Panc1 (cell line): ENCODE measurements at regions not wholly inside any gene's neighbourhood (a gene's known extent, or its start where the extent isn't known, plus 50 kb on each side); places are given as distances from the start of the nearest gene placed in this dataset.
"Not testable (repeated sequence)": the region's sequence is repeated elsewhere in the genome, so short reads cannot be mapped to it uniquely, and the experiment has no call there.

ENCODE experiments used
- ATAC-seq: fragments of 200-7000 bp; cut with Tn5 transposase; 2 replicates; pipeline ENCODE4 v1.9.1; 2020; ENCODE audit warnings: mild to moderate bottlenecking, moderate library complexity
- BruUV-seq: library from RNA; stranded (reverse); fragments of 400-500 nt; replicated peaks from 2 replicates; lab custom pipeline; 2021; lab: Mats Ljungman, UMichigan
- CTCF ChIA-PET: fragments of 300-600 bp; sonication (Branson Sonifier 250); formaldehyde crosslinking; loops from one replicate; lab custom pipeline; 2022; ENCODE audit warnings: antibody characterized with exemption; lab: Charles Lee
- POLR2A ChIA-PET: fragments of 300-600 bp; sonication (Branson Sonifier 250); formaldehyde crosslinking; loops from one replicate; lab custom pipeline; 2022; ENCODE audit warnings: antibody characterized with exemption; lab: Charles Lee
- DNase-seq: peaks from one replicate; pipeline ENCODE4 v3.0.0-alpha.2; 2010; ENCODE audit warnings: low read depth, low spot score
- H3K27ac ChIP-seq: 2 replicates; pipeline ENCODE4 v1.5.1; 2011; ENCODE audit warnings: mild to moderate bottlenecking, low read length, inconsistent platforms
- H3K27me3 ChIP-seq: fragments of 200-500 bp; sonication (Bioruptor generic); 2 replicates; pipeline ENCODE4 v1.6.0; 2014; ENCODE audit warnings: low read length, inconsistent platforms; ENCODE audit not compliant: control insufficient read depth, insufficient read depth
- H3K36me3 ChIP-seq: fragments of 200-500 bp; sonication (Bioruptor generic); 2 replicates; pipeline ENCODE4 v1.5.1; 2014; ENCODE audit warnings: inconsistent platforms, mild to moderate bottlenecking, low read length, moderate library complexity; ENCODE audit not compliant: control insufficient read depth, insufficient read depth
- H3K4me1 ChIP-seq: 2 replicates; pipeline ENCODE4 v1.5.1; 2011; ENCODE audit warnings: inconsistent platforms, mild to moderate bottlenecking, low read length, moderate library complexity; ENCODE audit not compliant: control insufficient read depth, insufficient read depth
- H3K4me3 ChIP-seq, 2 experiments: 2 replicates each; pipeline ENCODE4 v1.5.1; 2011 to 2012; ENCODE audit warnings: low read depth in 2 of 2, low read length in 2 of 2, mild to moderate bottlenecking in 2 of 2, inconsistent platforms in 1 of 2, moderate library complexity in 1 of 2
- H3K9me3 ChIP-seq: fragments of 200-500 bp; sonication (Bioruptor generic); 2 replicates; pipeline ENCODE4 v1.5.1; 2014; ENCODE audit warnings: low read depth, mild to moderate bottlenecking, inconsistent platforms, low read length, moderate library complexity; ENCODE audit not compliant: control insufficient read depth, insufficient read depth
- POLR2AphosphoS5 ChIP-seq: IDR thresholded peaks from 2 replicates; pipeline ENCODE4 v1.6.1; 2012; ENCODE audit warnings: mild to moderate bottlenecking, low read depth, low read length, moderate library complexity
- SIN3A ChIP-seq: IDR thresholded peaks from 2 replicates; pipeline ENCODE4 v1.6.1; 2012; ENCODE audit warnings: low read depth, mild to moderate bottlenecking, low read length, moderate library complexity, borderline replicate concordance; ENCODE audit not compliant: insufficient read depth
- TCF7L2 ChIP-seq: IDR thresholded peaks from 2 replicates; pipeline ENCODE4 v1.6.1; 2011; ENCODE audit warnings: mild to moderate bottlenecking, low read depth, low read length, inconsistent platforms
- in situ Hi-C: cut with HindIII; loops from 2 replicates; pipeline ENCODE4 v1.10.0; 2016; ENCODE audit warnings: low sequenced_read_pairs, low pct_unique_long_range_greater_than_20kb
- intact Hi-C: fragments of 100-400 bp; cut with micrococcal nuclease; formaldehyde crosslinking; loops from one replicate; pipeline ENCODE4 v1.10.0; 2022; ENCODE audit not compliant: unreplicated experiment
- TF ChIP-seq, protein P1 (sequence below): fragments of 450-650 bp; IDR thresholded peaks from 2 replicates; pipeline ENCODE4 v1.5.1; 2017; ENCODE audit warnings: mild to moderate bottlenecking

DNA sequence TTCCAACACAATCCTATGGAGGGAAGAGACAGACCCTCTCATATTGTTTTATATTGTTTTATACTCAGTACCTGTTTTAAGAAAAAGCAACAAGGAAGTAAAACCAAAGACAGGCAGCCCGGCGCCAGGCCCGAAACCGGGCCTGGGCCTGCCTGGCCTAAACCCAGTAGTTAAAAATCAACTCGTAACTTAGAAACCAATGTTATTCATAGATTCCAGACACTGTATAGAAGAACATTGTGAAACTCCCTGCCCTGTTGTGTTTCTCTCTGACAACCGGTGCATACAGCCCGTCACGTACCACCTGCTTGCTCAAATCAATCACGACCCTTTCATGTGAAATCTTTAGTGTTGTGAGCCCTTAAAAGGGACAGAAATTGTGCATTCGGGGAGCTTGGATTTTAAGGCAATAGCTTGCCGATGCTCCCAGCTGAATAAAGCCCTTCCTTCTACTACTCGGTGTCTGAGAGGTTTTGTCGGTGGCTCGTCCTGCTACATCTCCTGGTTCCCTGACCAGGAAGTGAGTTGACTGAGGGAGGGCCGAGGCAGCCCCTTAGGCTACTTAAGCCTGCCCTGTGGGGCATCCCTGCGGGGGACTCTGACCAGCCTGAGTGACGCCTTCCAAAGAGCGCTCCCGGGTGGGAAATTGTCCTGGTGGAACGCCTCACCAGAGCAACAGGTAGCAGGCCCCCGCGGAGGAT, 83.5 kb upstream of the ADGRA3 start:
- H3K4me3 ChIP-seq, BruUV-seq, in situ Hi-C loops: not testable (repeated sequence)

DNA sequence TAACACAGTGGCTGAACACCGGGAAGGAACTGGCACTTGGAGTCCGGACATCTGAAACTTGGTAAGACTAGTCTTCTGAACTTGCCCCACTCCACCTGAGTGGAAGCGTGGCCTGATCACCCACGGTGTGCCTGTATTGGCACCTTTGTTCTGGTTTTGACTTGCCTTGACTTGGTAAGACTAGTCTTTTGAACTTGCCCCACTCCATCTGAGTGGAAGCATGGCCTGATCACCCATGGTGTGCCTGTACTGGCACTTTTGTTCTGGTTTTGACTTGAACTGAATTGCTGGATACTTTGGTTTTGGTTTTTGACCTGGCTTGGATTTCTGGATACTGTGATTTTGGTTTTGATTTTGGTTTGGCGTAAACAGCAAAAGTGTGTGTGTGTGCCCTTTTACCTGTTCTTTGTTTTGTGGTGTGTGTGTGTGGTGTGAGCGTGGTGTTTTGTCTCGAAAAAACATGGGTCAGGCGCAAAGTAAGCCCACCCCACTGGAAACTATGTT, 84.1 kb upstream of the ADGRA3 start:
- DNase-seq, in situ Hi-C loops, intact Hi-C loops, H3K27ac ChIP-seq, H3K4me3 ChIP-seq, H3K4me1 ChIP-seq, H3K36me3 ChIP-seq, BruUV-seq, CTCF ChIA-PET, POLR2A ChIA-PET, H3K27me3 ChIP-seq, ATAC-seq, H3K9me3 ChIP-seq: not testable (repeated sequence)

More for the DNA sequence above, 83.5 kb upstream of the ADGRA3 start:
- CTCF ChIA-PET, H3K4me1 ChIP-seq, H3K27ac ChIP-seq, H3K36me3 ChIP-seq, DNase-seq, POLR2A ChIA-PET, H3K27me3 ChIP-seq, intact Hi-C loops, H3K9me3 ChIP-seq, ATAC-seq: not testable (repeated sequence)

DNA sequence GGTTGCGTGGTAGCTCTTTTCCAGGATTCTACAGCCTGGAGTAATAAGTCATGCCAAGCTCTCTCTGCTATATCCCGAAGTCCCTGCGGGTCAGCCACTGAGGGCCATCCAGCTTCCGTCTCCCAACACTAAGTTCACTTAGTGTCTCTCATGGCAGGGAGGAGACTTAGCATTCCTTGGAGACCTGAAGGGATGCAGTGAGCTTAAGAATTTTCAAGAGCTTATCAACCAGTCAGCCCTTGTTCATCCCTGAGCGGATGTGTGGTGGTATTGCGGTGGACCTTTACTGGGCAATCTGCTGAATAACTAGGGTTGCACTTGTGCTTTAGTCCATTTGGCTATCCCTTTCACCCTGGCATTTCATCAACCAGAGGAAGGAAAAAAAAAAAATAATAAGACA, 85.8 kb upstream of the ADGRA3 start:
- H3K36me3 ChIP-seq, BruUV-seq, POLR2A ChIA-PET, H3K27me3 ChIP-seq, H3K9me3 ChIP-seq, H3K4me1 ChIP-seq, H3K27ac ChIP-seq, DNase-seq, intact Hi-C loops, ATAC-seq, in situ Hi-C loops, CTCF ChIA-PET, H3K4me3 ChIP-seq: not testable (repeated sequence)

DNA sequence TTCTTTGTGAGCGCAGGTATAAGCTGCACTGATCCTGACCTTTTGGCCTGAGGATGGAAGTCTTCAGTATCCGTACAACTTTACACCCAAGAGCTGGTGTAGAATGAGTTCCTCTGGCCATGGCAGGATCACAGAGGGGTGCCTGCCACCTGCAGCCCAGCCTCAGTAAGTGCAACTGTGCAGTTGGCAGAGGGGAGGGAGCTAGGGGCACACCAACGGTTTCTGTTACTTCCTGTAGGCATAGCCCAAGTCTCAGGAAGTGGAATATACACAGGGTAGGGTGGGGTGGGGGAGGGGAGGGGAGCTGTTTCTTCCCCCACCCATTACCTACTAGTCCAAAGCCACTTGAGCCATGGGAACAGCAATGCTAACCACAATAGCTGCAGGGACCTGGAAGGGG, 85.4 kb upstream of the GBA3 start:
- Histone ChIP-seq H3K9me3 (no peaks in the 10 kb centered on the region), H3K27ac (no peak overlapping the region), H3K36me3 (no peaks in the 10 kb centered on the region), H3K4me1 (no peaks in the 10 kb centered on the region), H3K4me3 (no peak overlapping the region), H3K27me3 (no peaks in the 10 kb centered on the region)
- in situ Hi-C loops (no loop called here), intact Hi-C loops (no loop called here)
- POLR2A ChIA-PET, result no interaction called here
- DNase-seq, result no peak
- CTCF ChIA-PET, result no interaction called here
- peak; percentile 65; the same call in 1 of the 2 replicates for ATAC-seq
- TF ChIP-seq TCF7L2 (no peak), POLR2AphosphoS5 (no peak), SIN3A (no peak)
- TF ChIP-seq, protein P1, sequence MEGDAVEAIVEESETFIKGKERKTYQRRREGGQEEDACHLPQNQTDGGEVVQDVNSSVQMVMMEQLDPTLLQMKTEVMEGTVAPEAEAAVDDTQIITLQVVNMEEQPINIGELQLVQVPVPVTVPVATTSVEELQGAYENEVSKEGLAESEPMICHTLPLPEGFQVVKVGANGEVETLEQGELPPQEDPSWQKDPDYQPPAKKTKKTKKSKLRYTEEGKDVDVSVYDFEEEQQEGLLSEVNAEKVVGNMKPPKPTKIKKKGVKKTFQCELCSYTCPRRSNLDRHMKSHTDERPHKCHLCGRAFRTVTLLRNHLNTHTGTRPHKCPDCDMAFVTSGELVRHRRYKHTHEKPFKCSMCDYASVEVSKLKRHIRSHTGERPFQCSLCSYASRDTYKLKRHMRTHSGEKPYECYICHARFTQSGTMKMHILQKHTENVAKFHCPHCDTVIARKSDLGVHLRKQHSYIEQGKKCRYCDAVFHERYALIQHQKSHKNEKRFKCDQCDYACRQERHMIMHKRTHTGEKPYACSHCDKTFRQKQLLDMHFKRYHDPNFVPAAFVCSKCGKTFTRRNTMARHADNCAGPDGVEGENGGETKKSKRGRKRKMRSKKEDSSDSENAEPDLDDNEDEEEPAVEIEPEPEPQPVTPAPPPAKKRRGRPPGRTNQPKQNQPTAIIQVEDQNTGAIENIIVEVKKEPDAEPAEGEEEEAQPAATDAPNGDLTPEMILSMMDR, result peak; percentile 37
- BruUV-seq, result no TSS peak

DNA sequence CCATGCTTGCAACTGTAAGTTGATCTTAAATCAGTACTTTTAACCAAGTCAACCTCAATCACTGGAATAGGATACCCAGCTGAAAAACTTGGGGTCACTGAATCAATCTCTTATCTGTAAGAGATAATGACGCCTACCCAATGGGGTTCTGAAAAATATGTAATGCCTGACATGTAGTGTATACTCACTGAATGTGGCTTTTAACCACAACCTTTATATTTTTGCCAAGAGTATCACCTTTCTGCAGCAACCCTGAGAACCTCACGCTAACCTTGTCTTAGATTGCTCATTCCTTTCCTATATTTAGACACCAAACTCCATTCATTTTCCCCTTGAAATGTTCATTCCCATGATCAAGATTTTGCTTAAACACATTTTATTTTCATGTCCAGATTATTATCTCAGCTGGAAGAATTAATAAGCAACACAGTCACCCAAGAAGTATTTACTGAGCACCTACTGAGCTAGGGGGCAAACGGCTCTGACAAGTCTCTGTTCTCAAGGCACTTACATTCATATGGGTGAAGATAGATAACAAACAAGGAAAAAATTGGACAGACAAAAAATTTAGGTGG, 82.7 kb upstream of the GBA3 start:
- H3K36me3 ChIP-seq, in situ Hi-C loops, BruUV-seq, H3K27me3 ChIP-seq, CTCF ChIA-PET, H3K4me3 ChIP-seq, ATAC-seq, H3K4me1 ChIP-seq, H3K27ac ChIP-seq, DNase-seq, H3K9me3 ChIP-seq, intact Hi-C loops, POLR2A ChIA-PET: not testable (repeated sequence)
